ENCODE measurements at regions not wholly inside any gene's neighbourhood (a gene's known extent, or its start where the extent isn't known, plus 50 kb on each side); places are given as distances from the start of the nearest gene placed in this dataset.
A peak's percentile ranks its signal among the peaks of the same experiment; 100 is the strongest.

- no peak for TF ChIP-seq EP300 (IDR thresholded peaks at IDR 0.05; ENCODE audit: low read depth)
- TF ChIP-seq POLR2AphosphoS5 (IDR thresholded peaks at IDR 0.05): peak in 2 of 3 donors; percentile 50 to 60
- TF ChIP-seq POLR2A (IDR thresholded peaks at IDR 0.05): no peak
- TF ChIP-seq CTCF (IDR thresholded peaks at IDR 0.05): no peak
- Histone ChIP-seq H3K4me3 (no peak overlapping the region), H3K4me1 (peaks cover 0 to 12% (median 3%) of the 10 kb centered on the region in 4 donors), H3K27me3 (no peaks in the 10 kb centered on the region), H3K27ac (peak overlapping the region; percentile 43 to 74 (median 70)), H3K36me3 (no peaks in the 10 kb centered on the region), H3K9me3 (no peaks in the 10 kb centered on the region)
- DNase-seq: peak; percentile 24
- intact Hi-C loops (cut with DNase I; ENCODE audit: low total_unique reads) (no loop called here), in situ Hi-C loops (cut with MboI; ENCODE audit: low pct_ligation_motif_present in 1 of 4, low pct_unique_long_range_greater_than_20kb in 1 of 4, low sequenced_read_pairs in 3 of 4) (no loop called here)
- WGBS, 2 donors (ENCODE audit: low coverage in 1 of 2): 87 to 88% methylated on average over 1 to 4 of the region's 4 CpGs
These were observed 89.9 kb upstream of the DCN start for GRCh38 chr12:91272461-91273063.

DNA sequence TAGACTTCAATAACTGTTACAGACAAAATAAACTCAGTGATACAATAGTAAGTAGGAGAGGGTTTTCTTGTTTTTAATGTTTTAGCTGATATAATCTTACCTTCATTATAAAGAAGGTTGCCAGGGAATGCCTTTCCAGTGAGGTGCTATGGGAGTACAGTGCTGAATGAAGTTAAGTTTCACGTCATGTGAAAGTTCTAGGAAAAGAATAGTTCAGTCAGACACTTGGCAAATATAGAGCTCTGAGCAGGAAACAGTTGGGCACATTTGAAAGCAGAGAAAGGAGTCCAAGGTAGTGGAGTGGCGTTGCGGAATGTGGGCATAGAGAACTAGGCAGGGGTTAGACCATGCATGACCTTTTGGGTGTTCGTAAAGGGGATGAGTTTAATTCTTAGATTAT is 88.6 kb upstream of the DCN start:
- WGBS, 2 donors (ENCODE audit: low coverage in 1 of 2): 79 to 80% methylated on average over 4 of the region's 4 CpGs
- Histone ChIP-seq H3K27me3 (no peaks in the 10 kb centered on the region), H3K4me3 (no peak overlapping the region), H3K9me3 (no peaks in the 10 kb centered on the region), H3K36me3 (no peaks in the 10 kb centered on the region), H3K4me1 (peaks cover 0 to 12% (median 3%) of the 10 kb centered on the region in 4 donors), H3K27ac (no peak overlapping the region)
- intact Hi-C loops (cut with DNase I; ENCODE audit: low total_unique reads) (no loop called here), in situ Hi-C loops (cut with MboI; ENCODE audit: low pct_ligation_motif_present in 1 of 4, low pct_unique_long_range_greater_than_20kb in 1 of 4, low sequenced_read_pairs in 3 of 4) (no loop called here)
- TF ChIP-seq EP300 (IDR thresholded peaks at IDR 0.05; ENCODE audit: low read depth): no peak
- no peak for TF ChIP-seq POLR2AphosphoS5 (IDR thresholded peaks at IDR 0.05)
- no peak for TF ChIP-seq CTCF (IDR thresholded peaks at IDR 0.05)
- no peak for TF ChIP-seq POLR2A (IDR thresholded peaks at IDR 0.05)
- DNase-seq: no peak

- in situ Hi-C loops (cut with MboI; ENCODE audit: low pct_ligation_motif_present in 1 of 4, low pct_unique_long_range_greater_than_20kb in 1 of 4, low sequenced_read_pairs in 3 of 4) (no loop called here), intact Hi-C loops (cut with DNase I; ENCODE audit: low total_unique reads) (no loop called here)
- no peak for DNase-seq
- TF ChIP-seq EP300 (IDR thresholded peaks at IDR 0.05; ENCODE audit: low read depth) (no peak), POLR2A (IDR thresholded peaks at IDR 0.05) (no peak), CTCF (IDR thresholded peaks at IDR 0.05) (no peak), POLR2AphosphoS5 (IDR thresholded peaks at IDR 0.05) (no peak)
- Histone ChIP-seq H3K4me1 (no peaks in the 10 kb centered on the region), H3K27me3 (no peaks in the 10 kb centered on the region), H3K4me3 (no peak overlapping the region), H3K27ac (no peak overlapping the region), H3K9me3 (no peaks in the 10 kb centered on the region), H3K36me3 (no peaks in the 10 kb centered on the region)
These were observed 84.4 kb upstream of the DCN start for GRCh38 chr12:91267039-91267438.

DNA sequence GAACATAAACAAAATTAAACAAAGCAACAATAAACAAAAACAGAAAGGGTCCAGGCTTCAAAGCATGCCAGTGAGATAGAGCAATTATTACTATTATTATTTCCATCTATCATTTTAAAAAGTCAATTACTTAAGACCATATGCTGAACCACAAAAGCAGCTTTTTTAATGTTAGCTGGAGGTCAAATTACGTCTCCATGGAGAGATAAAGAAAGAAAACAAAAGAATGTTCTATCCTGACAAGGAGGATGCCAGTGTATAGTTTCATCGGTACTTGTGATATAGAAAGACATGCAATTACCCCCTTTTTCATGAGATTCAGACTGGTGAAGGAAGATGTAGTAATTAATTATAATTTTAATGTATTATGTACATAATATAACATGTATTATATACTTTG is 81.6 kb upstream of the DCN start:
- no peaks in the 10 kb centered on the region for H3K9me3 ChIP-seq
- no peak for DNase-seq
- H3K4me3 ChIP-seq: no peak overlapping the region
- intact Hi-C loops (cut with DNase I; ENCODE audit: low total_unique reads) (no loop called here), in situ Hi-C loops (cut with MboI; ENCODE audit: low pct_ligation_motif_present in 1 of 4, low pct_unique_long_range_greater_than_20kb in 1 of 4, low sequenced_read_pairs in 3 of 4) (no loop called here)
- no peak overlapping the region for H3K27ac ChIP-seq
- WGBS, 2 donors (ENCODE audit: low coverage in 1 of 2): 73 to 76% methylated on average over 2 of the region's 2 CpGs
- no peaks in the 10 kb centered on the region for H3K36me3 ChIP-seq
- no peaks in the 10 kb centered on the region for H3K4me1 ChIP-seq
- H3K27me3 ChIP-seq: no peaks in the 10 kb centered on the region
- no peak for TF ChIP-seq POLR2AphosphoS5 (IDR thresholded peaks at IDR 0.05)
- no peak for TF ChIP-seq EP300 (IDR thresholded peaks at IDR 0.05; ENCODE audit: low read depth)
- no peak for TF ChIP-seq POLR2A (IDR thresholded peaks at IDR 0.05)
- TF ChIP-seq CTCF (IDR thresholded peaks at IDR 0.05): no peak
